ENCODE measurements at regions not wholly inside any gene's neighbourhood (a gene's known extent, or its start where the extent isn't known, plus 50 kb on each side); places are given as distances from the start of the nearest gene placed in this dataset.

GRCh38 chr5:142250119-142250518 lies 74.7 kb downstream of the SPRY4 start:
- Histone ChIP-seq H3K4me1 (ENCODE audit: insufficient read depth) (peaks cover 4% of the 10 kb centered on the region; the same call in 1 of the 2 replicates), H3K9me2 (ENCODE audit: insufficient read depth) (0 out of 2 replicates have a peak, but pooled peaks cover 3% of the 10 kb centered on the region), H2AFZ (no peak overlapping the region), H4K20me1 (replicated peaks; ENCODE audit: insufficient read depth) (no peaks in the 10 kb centered on the region), H3F3A (replicated peaks; ENCODE audit: low read depth) (no peaks in the 10 kb centered on the region), H3K36me3 (ENCODE audit: insufficient read depth) (no peaks in the 10 kb centered on the region), H3K79me2 (replicated peaks; ENCODE audit: insufficient read depth) (no peaks in the 10 kb centered on the region), H3K4me3 (no peak overlapping the region), H3K4me2 (no peak overlapping the region), H3K27me3 (ENCODE audit: insufficient read depth) (no peaks in the 10 kb centered on the region), H3K27ac (ENCODE audit: low read depth) (no peak overlapping the region)
- peaks cover 19% of the 10 kb centered on the region for H3K4me1 Mint-ChIP-seq
- H3K27ac Mint-ChIP-seq, result no peak overlapping the region
- H3K27me3 Mint-ChIP-seq (ENCODE audit: insufficient read depth, low read depth, poor library complexity), result no peaks in the 10 kb centered on the region
- no peaks in the 10 kb centered on the region; the same call in 2 of the 3 replicates for H3K9me3 Mint-ChIP-seq
- ATAC-seq (no peak), DNase-seq (ENCODE audit: low spot score) (no peak)
- H3K4me3 Mint-ChIP-seq, result no peak overlapping the region
- H3K36me3 Mint-ChIP-seq (ENCODE audit: low read depth), result peaks cover 8% of the 10 kb centered on the region; the same call in 2 of the 3 replicates
- TF ChIP-seq EZH2 (IDR thresholded peaks at IDR 0.05; ENCODE audit: low read depth, unreplicated experiment), result no peak
- TF ChIP-seq, protein P1, sequence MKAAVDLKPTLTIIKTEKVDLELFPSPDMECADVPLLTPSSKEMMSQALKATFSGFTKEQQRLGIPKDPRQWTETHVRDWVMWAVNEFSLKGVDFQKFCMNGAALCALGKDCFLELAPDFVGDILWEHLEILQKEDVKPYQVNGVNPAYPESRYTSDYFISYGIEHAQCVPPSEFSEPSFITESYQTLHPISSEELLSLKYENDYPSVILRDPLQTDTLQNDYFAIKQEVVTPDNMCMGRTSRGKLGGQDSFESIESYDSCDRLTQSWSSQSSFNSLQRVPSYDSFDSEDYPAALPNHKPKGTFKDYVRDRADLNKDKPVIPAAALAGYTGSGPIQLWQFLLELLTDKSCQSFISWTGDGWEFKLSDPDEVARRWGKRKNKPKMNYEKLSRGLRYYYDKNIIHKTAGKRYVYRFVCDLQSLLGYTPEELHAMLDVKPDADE (IDR thresholded peaks at IDR 0.05), result no peak
- no peak for TF ChIP-seq ZNF462 (CRISPR knock-in tag; IDR thresholded peaks at IDR 0.05)
- TF ChIP-seq EZH2phosphoT487 (IDR thresholded peaks at IDR 0.05; ENCODE audit: unreplicated experiment), result no peak
- TF ChIP-seq, protein P2, sequence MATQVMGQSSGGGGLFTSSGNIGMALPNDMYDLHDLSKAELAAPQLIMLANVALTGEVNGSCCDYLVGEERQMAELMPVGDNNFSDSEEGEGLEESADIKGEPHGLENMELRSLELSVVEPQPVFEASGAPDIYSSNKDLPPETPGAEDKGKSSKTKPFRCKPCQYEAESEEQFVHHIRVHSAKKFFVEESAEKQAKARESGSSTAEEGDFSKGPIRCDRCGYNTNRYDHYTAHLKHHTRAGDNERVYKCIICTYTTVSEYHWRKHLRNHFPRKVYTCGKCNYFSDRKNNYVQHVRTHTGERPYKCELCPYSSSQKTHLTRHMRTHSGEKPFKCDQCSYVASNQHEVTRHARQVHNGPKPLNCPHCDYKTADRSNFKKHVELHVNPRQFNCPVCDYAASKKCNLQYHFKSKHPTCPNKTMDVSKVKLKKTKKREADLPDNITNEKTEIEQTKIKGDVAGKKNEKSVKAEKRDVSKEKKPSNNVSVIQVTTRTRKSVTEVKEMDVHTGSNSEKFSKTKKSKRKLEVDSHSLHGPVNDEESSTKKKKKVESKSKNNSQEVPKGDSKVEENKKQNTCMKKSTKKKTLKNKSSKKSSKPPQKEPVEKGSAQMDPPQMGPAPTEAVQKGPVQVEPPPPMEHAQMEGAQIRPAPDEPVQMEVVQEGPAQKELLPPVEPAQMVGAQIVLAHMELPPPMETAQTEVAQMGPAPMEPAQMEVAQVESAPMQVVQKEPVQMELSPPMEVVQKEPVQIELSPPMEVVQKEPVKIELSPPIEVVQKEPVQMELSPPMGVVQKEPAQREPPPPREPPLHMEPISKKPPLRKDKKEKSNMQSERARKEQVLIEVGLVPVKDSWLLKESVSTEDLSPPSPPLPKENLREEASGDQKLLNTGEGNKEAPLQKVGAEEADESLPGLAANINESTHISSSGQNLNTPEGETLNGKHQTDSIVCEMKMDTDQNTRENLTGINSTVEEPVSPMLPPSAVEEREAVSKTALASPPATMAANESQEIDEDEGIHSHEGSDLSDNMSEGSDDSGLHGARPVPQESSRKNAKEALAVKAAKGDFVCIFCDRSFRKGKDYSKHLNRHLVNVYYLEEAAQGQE (IDR thresholded peaks at IDR 0.05; ENCODE audit: unreplicated experiment), result no peak
- no peak for TF ChIP-seq STAT1 (IDR thresholded peaks at IDR 0.05; ENCODE audit: unreplicated experiment)
- no peak for TF ChIP-seq POLR2AphosphoS5 (IDR thresholded peaks at IDR 0.05; ENCODE audit: low read depth)
- TF ChIP-seq ZNF331 (CRISPR knock-in tag; IDR thresholded peaks at IDR 0.05; ENCODE audit: low read depth), result no peak

All from GM23338 (cell line).